Glutamatergic neuron (in vitro differentiated cells): ENCODE measurements at regions not wholly inside any gene's neighbourhood (a gene's known extent, or its start where the extent isn't known, plus 50 kb on each side); places are given as distances from the start of the nearest gene placed in this dataset.

ENCODE experiments used
- DNase-seq: peaks from one replicate; pipeline ENCODE4 v3.0.0; 2022
- H3K27ac Mint-ChIP-seq: one replicate; pipeline ENCODE4 v1.8.0; 2020; ENCODE audit warnings: mild to moderate bottlenecking, mixed read lengths, inconsistent platforms; ENCODE audit not compliant: unreplicated experiment
- H3K27me3 Mint-ChIP-seq: one replicate; pipeline ENCODE4 v1.8.0; 2020; ENCODE audit warnings: mild to moderate bottlenecking, moderate library complexity, mixed read lengths, inconsistent platforms; ENCODE audit not compliant: unreplicated experiment
- H3K36me3 Mint-ChIP-seq: one replicate; pipeline ENCODE4 v1.8.0; 2020; ENCODE audit warnings: mild to moderate bottlenecking, mixed read lengths, inconsistent platforms; ENCODE audit not compliant: unreplicated experiment
- H3K4me1 Mint-ChIP-seq: one replicate; pipeline ENCODE4 v1.8.0; 2020; ENCODE audit warnings: mild to moderate bottlenecking, low read depth, mixed read lengths, inconsistent platforms; ENCODE audit not compliant: unreplicated experiment
- H3K4me3 Mint-ChIP-seq: one replicate; pipeline ENCODE4 v1.8.0; 2020; ENCODE audit warnings: mild to moderate bottlenecking, mixed read lengths, inconsistent platforms; ENCODE audit not compliant: unreplicated experiment
- H3K9me3 Mint-ChIP-seq: one replicate; pipeline ENCODE4 v1.8.0; 2020; ENCODE audit warnings: mild to moderate bottlenecking, moderate library complexity, mixed read lengths, inconsistent platforms; ENCODE audit not compliant: unreplicated experiment
- CTCF ChIP-seq: fragments of 200-600 bp; sonication (generic); IDR thresholded peaks from one replicate; pipeline ENCODE4 v1.5.0; 2021; ENCODE audit not compliant: partially characterized antibody, unreplicated experiment

- no peak for TF ChIP-seq CTCF
- Mint-ChIP-seq H3K4me3 (no peak overlapping the region), H3K4me1 (no peaks in the 10 kb centered on the region), H3K27me3 (no peaks in the 10 kb centered on the region), H3K9me3 (no peaks in the 10 kb centered on the region), H3K36me3 (no peaks in the 10 kb centered on the region), H3K27ac (no peak overlapping the region)
- no peak for DNase-seq
Measured at GRCh38 chr5:106822851-106823250, 847.9 kb downstream of the EFNA5 start.

GRCh38 chr5:106818552-106818951 lies 852.2 kb downstream of the EFNA5 start:
- no peaks in the 10 kb centered on the region for H3K4me1 Mint-ChIP-seq
- no peaks in the 10 kb centered on the region for H3K27me3 Mint-ChIP-seq
- TF ChIP-seq CTCF, result no peak
- no peak overlapping the region for H3K27ac Mint-ChIP-seq
- no peaks in the 10 kb centered on the region for H3K36me3 Mint-ChIP-seq
- H3K4me3 Mint-ChIP-seq, result no peak overlapping the region
- no peak for DNase-seq
- H3K9me3 Mint-ChIP-seq, result no peaks in the 10 kb centered on the region

GRCh38 chr5:106814961-106815360 lies 855.8 kb downstream of the EFNA5 start:
- Mint-ChIP-seq H3K4me3 (no peak overlapping the region), H3K36me3 (no peaks in the 10 kb centered on the region), H3K27me3 (no peaks in the 10 kb centered on the region), H3K4me1 (no peaks in the 10 kb centered on the region), H3K9me3 (no peaks in the 10 kb centered on the region), H3K27ac (no peak overlapping the region)
- no peak for TF ChIP-seq CTCF
- no peak for DNase-seq

GRCh38 chr5:106801554-106801953 lies 869.2 kb downstream of the EFNA5 start:
- H3K27ac Mint-ChIP-seq, result no peak overlapping the region

GRCh38 chr5:106797996-106798395 lies 872.7 kb downstream of the EFNA5 start:
- TF ChIP-seq CTCF, result no peak
- no peaks in the 10 kb centered on the region for H3K9me3 Mint-ChIP-seq
- no peak overlapping the region for H3K27ac Mint-ChIP-seq
- no peaks in the 10 kb centered on the region for H3K4me1 Mint-ChIP-seq
- DNase-seq, result no peak
- no peaks in the 10 kb centered on the region for H3K36me3 Mint-ChIP-seq
- H3K4me3 Mint-ChIP-seq, result no peak overlapping the region
- no peaks in the 10 kb centered on the region for H3K27me3 Mint-ChIP-seq

More at GRCh38 chr5:106801554-106801953, 869.2 kb downstream of the EFNA5 start:
- no peak for TF ChIP-seq CTCF
- Mint-ChIP-seq H3K36me3 (no peaks in the 10 kb centered on the region), H3K27me3 (no peaks in the 10 kb centered on the region), H3K9me3 (no peaks in the 10 kb centered on the region), H3K4me3 (no peak overlapping the region), H3K4me1 (no peaks in the 10 kb centered on the region)
- no peak for DNase-seq
